ENCODE measurements at regions not wholly inside any gene's neighbourhood (a gene's known extent, or its start where the extent isn't known, plus 50 kb on each side); places are given as distances from the start of the nearest gene placed in this dataset.

DNA sequence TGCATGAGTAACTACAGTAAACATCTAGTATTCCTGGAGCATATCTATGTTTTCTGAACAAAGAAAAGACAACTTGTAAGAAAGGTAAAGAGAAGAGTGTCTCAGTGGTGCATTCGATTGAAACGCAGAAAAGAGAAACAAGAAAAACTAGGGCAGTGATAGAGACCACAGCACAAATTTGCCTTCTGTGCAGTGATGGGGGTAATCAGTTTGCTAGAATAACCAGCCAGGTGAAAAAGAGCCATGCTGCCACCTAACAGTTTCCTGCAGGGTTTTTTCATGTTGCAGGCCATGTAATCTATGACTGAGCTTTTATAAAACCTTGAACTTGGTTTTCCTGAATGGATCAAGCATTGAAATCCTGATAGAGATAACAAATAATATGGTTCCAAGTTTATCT lies 198.4 kb upstream of the MEF2C start:
- BruUV-seq (replicated peaks) = no TSS peak
- ChIA-PET CTCF (interaction anchor here (1.0 kb wide), 1 partner anchor 9 kb away, joined by 3 read pairs; no protein-coding TSS in a partner anchor), POLR2A (no interaction called here)
- no peak for TF ChIP-seq FOS (IDR thresholded peaks at IDR 0.05; ENCODE audit: borderline replicate concordance, insufficient read depth, low read length)
- TF ChIP-seq MYC (IDR thresholded peaks at IDR 0.05; ENCODE audit: low read depth, low read length) = no peak
- TF ChIP-seq POLR2AphosphoS5 (IDR thresholded peaks at IDR 0.05; ENCODE audit: insufficient read depth, low read depth, low read length) = no peak
- TF ChIP-seq, protein P1, sequence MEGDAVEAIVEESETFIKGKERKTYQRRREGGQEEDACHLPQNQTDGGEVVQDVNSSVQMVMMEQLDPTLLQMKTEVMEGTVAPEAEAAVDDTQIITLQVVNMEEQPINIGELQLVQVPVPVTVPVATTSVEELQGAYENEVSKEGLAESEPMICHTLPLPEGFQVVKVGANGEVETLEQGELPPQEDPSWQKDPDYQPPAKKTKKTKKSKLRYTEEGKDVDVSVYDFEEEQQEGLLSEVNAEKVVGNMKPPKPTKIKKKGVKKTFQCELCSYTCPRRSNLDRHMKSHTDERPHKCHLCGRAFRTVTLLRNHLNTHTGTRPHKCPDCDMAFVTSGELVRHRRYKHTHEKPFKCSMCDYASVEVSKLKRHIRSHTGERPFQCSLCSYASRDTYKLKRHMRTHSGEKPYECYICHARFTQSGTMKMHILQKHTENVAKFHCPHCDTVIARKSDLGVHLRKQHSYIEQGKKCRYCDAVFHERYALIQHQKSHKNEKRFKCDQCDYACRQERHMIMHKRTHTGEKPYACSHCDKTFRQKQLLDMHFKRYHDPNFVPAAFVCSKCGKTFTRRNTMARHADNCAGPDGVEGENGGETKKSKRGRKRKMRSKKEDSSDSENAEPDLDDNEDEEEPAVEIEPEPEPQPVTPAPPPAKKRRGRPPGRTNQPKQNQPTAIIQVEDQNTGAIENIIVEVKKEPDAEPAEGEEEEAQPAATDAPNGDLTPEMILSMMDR (IDR thresholded peaks at IDR 0.05; ENCODE audit: extremely low read depth in 1 of 2, insufficient read depth in 1 of 2, low read depth in 1 of 2, low read length in 2 of 2) = no peak
- TF ChIP-seq EZH2 (IDR thresholded peaks at IDR 0.05; ENCODE audit: borderline replicate concordance, low read depth, low read length, severe bottlenecking) = no peak
- no peak for TF ChIP-seq GATA2 (IDR thresholded peaks at IDR 0.05; ENCODE audit: insufficient read depth, insufficient read length, low read depth, low read length)
- no peak for TF ChIP-seq JUN (IDR thresholded peaks at IDR 0.05; ENCODE audit: borderline replicate concordance, insufficient read depth, insufficient read length, low read depth)
- TF ChIP-seq, protein P2, sequence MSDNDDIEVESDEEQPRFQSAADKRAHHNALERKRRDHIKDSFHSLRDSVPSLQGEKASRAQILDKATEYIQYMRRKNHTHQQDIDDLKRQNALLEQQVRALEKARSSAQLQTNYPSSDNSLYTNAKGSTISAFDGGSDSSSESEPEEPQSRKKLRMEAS (IDR thresholded peaks at IDR 0.05; ENCODE audit: insufficient read depth, insufficient read length) = no peak
- TF ChIP-seq POLR2A (IDR thresholded peaks at IDR 0.05; ENCODE audit: low read depth, low read length) = no peak
- Histone ChIP-seq H3K9ac (replicated peaks; ENCODE audit: extremely low read depth, insufficient read depth, low read length) (no peak overlapping the region), H3K36me3 (ENCODE audit: control insufficient read depth in 2 of 2, extremely low read depth in 1 of 2, insufficient read depth in 2 of 2, low read length in 2 of 2) (no peaks in the 10 kb centered on the region), H3K27me3 (ENCODE audit: control insufficient read depth in 2 of 2, insufficient read depth in 2 of 2, low read length in 2 of 2) (no peaks in the 10 kb centered on the region), H4K20me1 (replicated peaks; ENCODE audit: control insufficient read depth, extremely low read depth, insufficient read depth, low read length) (no peaks in the 10 kb centered on the region), H3K4me3 (replicated peaks in 1 of 3; ENCODE audit: insufficient read depth in 1 of 3, low read depth in 1 of 3, low read length in 3 of 3) (no peak overlapping the region), H3K27ac (ENCODE audit: insufficient read depth, low read depth, low read length) (no peak overlapping the region), H3K4me2 (ENCODE audit: insufficient read depth, low read length) (no peak overlapping the region), H3K4me1 (ENCODE audit: control insufficient read depth, extremely low read depth, insufficient read depth, low read length) (no peaks in the 10 kb centered on the region), H3K9me3 (replicated peaks; ENCODE audit: control insufficient read depth, insufficient read depth, low read length) (no peaks in the 10 kb centered on the region), H3K9me1 (replicated peaks; ENCODE audit: control insufficient read depth, extremely low read depth, insufficient read depth, low read length) (no peaks in the 10 kb centered on the region), H3K79me2 (ENCODE audit: control insufficient read depth, insufficient read depth, low read length) (no peaks in the 10 kb centered on the region), H2AFZ (ENCODE audit: low read depth, low read length) (no peak overlapping the region)
- FAIRE-seq (no peak), DNase-seq (ENCODE audit: low read depth, low spot score) (no peak)
- dilution Hi-C loops (cut with MboI; ENCODE audit: extremely low pct_ligation_motif_present, low sequenced_read_pairs) = no loop called here
- intact Hi-C loops (cut with micrococcal nuclease) = no loop called here

All from endothelial cell of umbilical vein (primary cell).